Activated CD8-positive, alpha-beta T cell treated with anti-CD3 and anti-CD28 coated beads for 36 hours (primary cell): ENCODE measurements at regions not wholly inside any gene's neighbourhood (a gene's known extent, or its start where the extent isn't known, plus 50 kb on each side); places are given as distances from the start of the nearest gene placed in this dataset.

Experiments used
- ATAC-seq: fragments of 200-7000 bp; cut with Tn5 transposase; one replicate; pipeline ENCODE4 v1.10.0; 2021; ENCODE audit warnings: mild to moderate bottlenecking, moderate library complexity
- CTCF ChIA-PET: fragments of 350-600 bp; sonication (Branson Sonifier 250); formaldehyde crosslinking; loops from one replicate; lab custom pipeline; 2021; ENCODE audit warnings: antibody characterized with exemption; lab: Charles Lee
- POLR2A ChIA-PET: fragments of 350-600 bp; sonication (Branson Sonifier 250); formaldehyde crosslinking; loops from one replicate; lab custom pipeline; 2021; ENCODE audit warnings: antibody characterized with exemption; lab: Charles Lee
- DNase-seq: peaks from one replicate; pipeline ENCODE4 v3.0.0-alpha.2; 2020
- H3K27ac Mint-ChIP-seq: one replicate; pipeline ENCODE4 v1.8.0; 2021; ENCODE audit warnings: mild to moderate bottlenecking, mixed read lengths
- H3K27me3 Mint-ChIP-seq: one replicate; pipeline ENCODE4 v1.8.0; 2021; ENCODE audit warnings: mixed read lengths
- H3K36me3 Mint-ChIP-seq: one replicate; pipeline ENCODE4 v1.8.0; 2021; ENCODE audit warnings: low read depth, mixed read lengths
- H3K4me1 Mint-ChIP-seq: one replicate; pipeline ENCODE4 v1.8.0; 2021; ENCODE audit warnings: low read depth, mixed read lengths
- H3K4me3 Mint-ChIP-seq: one replicate; pipeline ENCODE4 v1.8.0; 2021; ENCODE audit warnings: mild to moderate bottlenecking, moderate library complexity, mixed read lengths
- H3K9me3 Mint-ChIP-seq: one replicate; pipeline ENCODE4 v1.8.0; 2021; ENCODE audit warnings: mixed read lengths
- intact Hi-C: fragments of 100-400 bp; cut with micrococcal nuclease; formaldehyde crosslinking; loops from one replicate; pipeline ENCODE4 v1.10.0; 2022
- TF ChIP-seq, protein P1 (sequence below): fragments of 200-600 bp; IDR thresholded peaks from one replicate; pipeline ENCODE4 v1.8.0; 2022; ENCODE audit warnings: antibody characterized with exemption, mild to moderate bottlenecking

- CTCF ChIA-PET, result no interaction called here
- POLR2A ChIA-PET, result no interaction called here
- Mint-ChIP-seq H3K4me1 (no peaks in the 10 kb centered on the region), H3K36me3 (no peaks in the 10 kb centered on the region), H3K4me3 (no peak overlapping the region), H3K27me3 (no peaks in the 10 kb centered on the region), H3K27ac (no peak overlapping the region), H3K9me3 (no peaks in the 10 kb centered on the region)
- intact Hi-C loops, result no loop called here
- no peak for DNase-seq
- TF ChIP-seq, protein P1, sequence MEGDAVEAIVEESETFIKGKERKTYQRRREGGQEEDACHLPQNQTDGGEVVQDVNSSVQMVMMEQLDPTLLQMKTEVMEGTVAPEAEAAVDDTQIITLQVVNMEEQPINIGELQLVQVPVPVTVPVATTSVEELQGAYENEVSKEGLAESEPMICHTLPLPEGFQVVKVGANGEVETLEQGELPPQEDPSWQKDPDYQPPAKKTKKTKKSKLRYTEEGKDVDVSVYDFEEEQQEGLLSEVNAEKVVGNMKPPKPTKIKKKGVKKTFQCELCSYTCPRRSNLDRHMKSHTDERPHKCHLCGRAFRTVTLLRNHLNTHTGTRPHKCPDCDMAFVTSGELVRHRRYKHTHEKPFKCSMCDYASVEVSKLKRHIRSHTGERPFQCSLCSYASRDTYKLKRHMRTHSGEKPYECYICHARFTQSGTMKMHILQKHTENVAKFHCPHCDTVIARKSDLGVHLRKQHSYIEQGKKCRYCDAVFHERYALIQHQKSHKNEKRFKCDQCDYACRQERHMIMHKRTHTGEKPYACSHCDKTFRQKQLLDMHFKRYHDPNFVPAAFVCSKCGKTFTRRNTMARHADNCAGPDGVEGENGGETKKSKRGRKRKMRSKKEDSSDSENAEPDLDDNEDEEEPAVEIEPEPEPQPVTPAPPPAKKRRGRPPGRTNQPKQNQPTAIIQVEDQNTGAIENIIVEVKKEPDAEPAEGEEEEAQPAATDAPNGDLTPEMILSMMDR, result no peak
- ATAC-seq, result no peak
These were observed 61.5 kb downstream of the DLL1 start for GRCh38 chr6:170229396-170229795.

- TF ChIP-seq, protein P1, result no peak
- POLR2A ChIA-PET, result no interaction called here
- intact Hi-C loops, result no loop called here
- no peak for DNase-seq
- H3K27me3 Mint-ChIP-seq, result no peaks in the 10 kb centered on the region
- CTCF ChIA-PET, result no interaction called here
- H3K4me1 Mint-ChIP-seq, result no peaks in the 10 kb centered on the region
- H3K4me3 Mint-ChIP-seq, result no peak overlapping the region
- no peak for ATAC-seq
- H3K9me3 Mint-ChIP-seq, result no peaks in the 10 kb centered on the region
- no peak overlapping the region for H3K27ac Mint-ChIP-seq
- H3K36me3 Mint-ChIP-seq, result no peaks in the 10 kb centered on the region
These were observed 62.0 kb downstream of the DLL1 start for GRCh38 chr6:170228946-170229310.

- TF ChIP-seq, protein P1, result no peak
- Mint-ChIP-seq H3K4me1 (peaks cover 1% of the 10 kb centered on the region), H3K4me3 (no peak overlapping the region), H3K27ac (no peak overlapping the region), H3K36me3 (no peaks in the 10 kb centered on the region), H3K27me3 (no peaks in the 10 kb centered on the region), H3K9me3 (no peaks in the 10 kb centered on the region)
- ChIA-PET CTCF (no interaction called here), POLR2A (no interaction called here)
- no peak for DNase-seq
- intact Hi-C loops, result no loop called here
- no peak for ATAC-seq
These were observed 62.6 kb downstream of the DLL1 start for GRCh38 chr6:170227996-170228945.

- no peak for DNase-seq
These were observed 63.3 kb downstream of the DLL1 start for GRCh38 chr6:170227521-170227983.

DNA sequence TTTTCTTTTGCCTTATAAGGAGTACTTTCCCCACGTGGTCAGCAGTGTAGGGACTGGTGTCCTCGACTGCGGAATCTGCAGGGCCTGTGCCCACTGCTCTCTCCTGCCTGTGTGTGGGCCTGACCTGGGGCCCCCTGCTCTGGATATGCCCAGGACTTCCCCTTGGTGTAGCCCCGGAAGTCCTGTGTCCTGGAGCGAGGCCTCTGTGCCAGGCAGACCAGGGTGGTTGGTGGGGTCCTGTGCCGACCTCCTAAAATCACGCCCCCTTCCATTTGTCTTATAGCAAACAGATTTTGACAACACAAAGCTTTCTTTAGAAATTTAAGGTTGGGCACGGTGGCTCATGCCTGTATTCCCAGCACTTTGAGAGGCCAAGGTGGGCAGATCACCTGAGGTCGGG, 64.2 kb downstream of the DLL1 start:
- no peak overlapping the region for H3K4me3 Mint-ChIP-seq
- DNase-seq (no peak), ATAC-seq (no peak)
- no peaks in the 10 kb centered on the region for H3K36me3 Mint-ChIP-seq
- no peaks in the 10 kb centered on the region for H3K9me3 Mint-ChIP-seq
- intact Hi-C loops, result no loop called here
- TF ChIP-seq, protein P1, result no peak
- H3K27ac Mint-ChIP-seq, result no peak overlapping the region
- H3K27me3 Mint-ChIP-seq, result peaks cover 2% of the 10 kb centered on the region
- POLR2A ChIA-PET, result no interaction called here
- H3K4me1 Mint-ChIP-seq, result peaks cover 16% of the 10 kb centered on the region
- CTCF ChIA-PET, result no interaction called here

More at GRCh38 chr6:170227521-170227983, 63.3 kb downstream of the DLL1 start:
- TF ChIP-seq, protein P1, result no peak
- POLR2A ChIA-PET, result no interaction called here
- Mint-ChIP-seq H3K4me1 (peaks cover 8% of the 10 kb centered on the region), H3K9me3 (no peaks in the 10 kb centered on the region), H3K4me3 (no peak overlapping the region), H3K27me3 (no peaks in the 10 kb centered on the region), H3K27ac (no peak overlapping the region), H3K36me3 (no peaks in the 10 kb centered on the region)
- no peak for ATAC-seq
- intact Hi-C loops, result no loop called here
- CTCF ChIA-PET, result no interaction called here
